ENCODE measurements at regions not wholly inside any gene's neighbourhood (a gene's known extent, or its start where the extent isn't known, plus 50 kb on each side); places are given as distances from the start of the nearest gene placed in this dataset.

DNA sequence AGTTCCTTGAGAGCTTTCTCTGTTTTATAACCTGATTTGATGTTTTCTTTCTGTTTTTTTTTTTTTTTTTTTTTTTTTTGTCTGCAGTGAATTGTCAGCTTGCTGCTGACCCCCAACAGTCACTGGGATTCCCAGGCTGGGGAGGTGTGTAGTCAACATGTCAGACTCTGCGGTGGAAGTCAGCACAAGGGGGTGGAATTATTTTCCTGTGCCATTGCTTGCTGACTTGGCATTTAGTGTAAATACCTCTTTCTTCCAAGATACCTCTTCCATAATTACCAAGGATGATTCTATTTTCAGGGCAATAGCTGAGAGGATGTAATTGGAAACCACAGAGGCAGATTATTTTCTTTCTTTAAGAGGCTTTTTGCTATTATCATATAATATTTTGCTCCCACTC, 266.3 kb downstream of the CCDC85A start:
- Histone ChIP-seq H3K9me1 (replicated peaks; ENCODE audit: control insufficient read depth, extremely low read depth, insufficient read depth, low read length) (no peaks in the 10 kb centered on the region), H3K9ac (replicated peaks; ENCODE audit: extremely low read depth, insufficient read depth, low read length) (no peak overlapping the region), H3K4me3 (replicated peaks in 1 of 3; ENCODE audit: insufficient read depth in 1 of 3, low read depth in 1 of 3, low read length in 3 of 3) (no peak overlapping the region), H3K79me2 (ENCODE audit: control insufficient read depth, insufficient read depth, low read length) (no peaks in the 10 kb centered on the region), H3K27me3 (ENCODE audit: control insufficient read depth in 2 of 2, insufficient read depth in 2 of 2, low read length in 2 of 2) (peaks cover 0 to 2% of the 10 kb centered on the region in 2 experiments), H3K27ac (ENCODE audit: insufficient read depth, low read depth, low read length) (no peak overlapping the region), H2AFZ (ENCODE audit: low read depth, low read length) (no peak overlapping the region), H3K9me3 (replicated peaks; ENCODE audit: control insufficient read depth, insufficient read depth, low read length) (no peaks in the 10 kb centered on the region), H3K4me1 (ENCODE audit: control insufficient read depth, extremely low read depth, insufficient read depth, low read length) (no peaks in the 10 kb centered on the region), H3K4me2 (ENCODE audit: insufficient read depth, low read length) (no peak overlapping the region), H3K36me3 (ENCODE audit: control insufficient read depth in 2 of 2, extremely low read depth in 1 of 2, insufficient read depth in 2 of 2, low read length in 2 of 2) (no peaks in the 10 kb centered on the region), H4K20me1 (replicated peaks; ENCODE audit: control insufficient read depth, extremely low read depth, insufficient read depth, low read length) (no peaks in the 10 kb centered on the region)
- DNase-seq (ENCODE audit: low read depth, low spot score) (no peak), FAIRE-seq (no peak)
- TF ChIP-seq POLR2A (IDR thresholded peaks at IDR 0.05; ENCODE audit: low read depth, low read length), result no peak
- TF ChIP-seq EZH2 (IDR thresholded peaks at IDR 0.05; ENCODE audit: borderline replicate concordance, low read depth, low read length, severe bottlenecking), result no peak
- TF ChIP-seq JUN (IDR thresholded peaks at IDR 0.05; ENCODE audit: borderline replicate concordance, insufficient read depth, insufficient read length, low read depth), result no peak
- TF ChIP-seq MAX (IDR thresholded peaks at IDR 0.05; ENCODE audit: insufficient read depth, insufficient read length), result no peak
- no peak for TF ChIP-seq GATA2 (IDR thresholded peaks at IDR 0.05; ENCODE audit: insufficient read depth, insufficient read length, low read depth, low read length)
- TF ChIP-seq POLR2AphosphoS5 (IDR thresholded peaks at IDR 0.05; ENCODE audit: insufficient read depth, low read depth, low read length), result no peak
- TF ChIP-seq FOS (IDR thresholded peaks at IDR 0.05; ENCODE audit: borderline replicate concordance, insufficient read depth, low read length), result no peak
- TF ChIP-seq CTCF (IDR thresholded peaks at IDR 0.05; ENCODE audit: extremely low read depth in 1 of 2, insufficient read depth in 1 of 2, low read depth in 1 of 2, low read length in 2 of 2), result no peak
- no peak for TF ChIP-seq MYC (IDR thresholded peaks at IDR 0.05; ENCODE audit: low read depth, low read length)
- POLR2A ChIA-PET, result interaction anchor here (0.6 kb wide), 1 partner anchor 30 kb away, joined by 4 read pairs; no protein-coding TSS in a partner anchor
- intact Hi-C loops (cut with micrococcal nuclease), result no loop called here
- dilution Hi-C loops (cut with MboI; ENCODE audit: extremely low pct_ligation_motif_present, low sequenced_read_pairs), result no loop called here
- CTCF ChIA-PET, result interaction anchor here (1.1 to 1.5 kb wide), 4 partner anchors 13 to 299 kb away, joined by 3 to 4 read pairs (median 3); partner anchors contain the start of gene CCDC85A
- no TSS peak for BruUV-seq (replicated peaks)

Measured in endothelial cell of umbilical vein (primary cell).